Stimulated activated naive CD4-positive, alpha-beta T cell (primary cell): ENCODE measurements at regions not wholly inside any gene's neighbourhood (a gene's known extent, or its start where the extent isn't known, plus 50 kb on each side); places are given as distances from the start of the nearest gene placed in this dataset.

ENCODE experiments used
- DNase-seq, 6 experiments: peaks; one replicate each; lab custom pipeline; 2025; lab: John Stamatoyannopoulos, UW

- no peak for DNase-seq
Observed at GRCh38 chr3:177744873-177745606, 547.8 kb upstream of the TBL1XR1 start.

DNA sequence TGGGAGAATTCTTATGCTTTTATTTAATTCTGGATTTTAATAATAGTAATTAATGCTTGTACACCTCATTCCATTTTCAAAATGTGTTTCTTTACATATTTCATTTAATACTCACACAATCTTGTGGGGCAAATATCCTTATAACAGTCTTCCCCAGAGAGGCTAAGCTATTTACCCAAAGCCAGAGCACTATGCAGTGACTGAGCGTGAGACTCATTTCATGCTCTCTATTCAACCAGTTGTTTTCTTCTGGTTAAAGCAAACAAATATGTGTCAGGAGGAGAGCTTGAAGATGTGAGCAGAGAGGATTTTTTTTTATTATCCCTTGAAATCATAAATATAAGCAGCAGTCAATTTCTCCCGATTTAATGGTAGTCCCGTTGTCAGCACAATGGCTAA, 548.3 kb upstream of the TBL1XR1 start:
- no peak for DNase-seq

GRCh38 chr3:177746337-177746933, 549.2 kb upstream of the TBL1XR1 start:
- no peak for DNase-seq

DNA sequence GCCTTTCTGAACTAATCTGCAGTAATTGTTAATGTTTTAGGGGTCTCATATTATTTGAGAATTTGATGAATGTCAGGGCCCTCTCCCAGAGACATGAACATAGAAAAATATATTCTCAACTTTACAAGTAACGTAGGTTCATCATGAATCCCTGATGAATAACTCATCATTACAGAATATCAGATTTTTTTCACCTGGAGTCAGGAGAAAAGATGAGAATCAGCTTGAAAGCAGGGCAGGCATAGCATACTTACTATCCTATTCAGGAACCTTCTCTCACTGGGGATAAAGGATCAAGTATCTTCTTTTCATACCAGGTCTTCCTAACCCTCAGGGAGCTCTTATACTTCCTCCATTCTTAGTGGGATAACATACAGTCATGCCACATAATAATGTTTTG, 552.6 kb upstream of the TBL1XR1 start:
- DNase-seq, result no peak

- DNase-seq, result no peak
Observed at GRCh38 chr3:177750436-177750835, 553.2 kb upstream of the TBL1XR1 start.

DNA sequence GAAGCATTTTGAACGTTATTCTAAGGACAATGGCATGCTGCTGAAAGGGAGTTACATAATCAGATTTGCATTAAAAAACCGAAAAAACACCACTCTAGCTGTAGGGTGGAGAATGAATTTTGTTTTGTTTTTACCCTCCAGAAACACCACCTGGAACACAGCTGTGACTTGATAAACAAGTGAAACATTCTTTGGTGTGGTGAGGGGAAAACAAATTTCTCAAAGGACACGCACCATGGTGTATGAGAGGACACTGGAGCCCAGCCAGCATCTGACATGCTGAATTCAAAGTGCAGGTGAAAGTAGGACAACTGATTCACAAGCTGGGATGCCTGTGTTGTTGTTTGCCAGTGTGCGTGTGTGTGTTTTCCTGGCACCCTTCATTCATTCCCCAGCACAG, 554.5 kb upstream of the TBL1XR1 start:
- no peak for DNase-seq

DNA sequence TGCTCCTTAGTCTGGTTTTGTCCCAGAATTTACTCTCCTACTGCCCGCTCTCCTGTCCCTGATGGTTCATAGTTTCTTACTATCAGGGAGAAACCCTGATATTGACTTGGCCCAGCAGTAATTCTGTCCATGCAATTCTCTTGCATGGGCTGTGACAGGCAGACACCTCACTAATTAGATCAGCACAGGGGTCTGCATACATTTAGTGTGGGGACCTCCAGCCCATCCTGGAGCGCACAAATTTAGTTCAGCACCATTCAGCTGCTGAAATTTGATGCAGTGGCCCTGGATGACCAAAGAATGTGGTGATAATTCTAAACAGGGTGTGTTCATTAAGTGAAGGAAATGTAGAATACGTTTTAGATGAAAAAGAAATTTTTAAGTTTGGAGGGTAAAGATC, 555.5 kb upstream of the TBL1XR1 start:
- no peak for DNase-seq

- no peak for DNase-seq
Observed at GRCh38 chr3:177753451-177754155, 556.3 kb upstream of the TBL1XR1 start.

- DNase-seq, result no peak
Observed at GRCh38 chr3:177754508-177754921, 557.2 kb upstream of the TBL1XR1 start.

GRCh38 chr3:177758126-177758525, 560.8 kb upstream of the TBL1XR1 start:
- DNase-seq, result no peak

GRCh38 chr3:177760803-177761202, 563.5 kb upstream of the TBL1XR1 start:
- DNase-seq, result no peak

DNA sequence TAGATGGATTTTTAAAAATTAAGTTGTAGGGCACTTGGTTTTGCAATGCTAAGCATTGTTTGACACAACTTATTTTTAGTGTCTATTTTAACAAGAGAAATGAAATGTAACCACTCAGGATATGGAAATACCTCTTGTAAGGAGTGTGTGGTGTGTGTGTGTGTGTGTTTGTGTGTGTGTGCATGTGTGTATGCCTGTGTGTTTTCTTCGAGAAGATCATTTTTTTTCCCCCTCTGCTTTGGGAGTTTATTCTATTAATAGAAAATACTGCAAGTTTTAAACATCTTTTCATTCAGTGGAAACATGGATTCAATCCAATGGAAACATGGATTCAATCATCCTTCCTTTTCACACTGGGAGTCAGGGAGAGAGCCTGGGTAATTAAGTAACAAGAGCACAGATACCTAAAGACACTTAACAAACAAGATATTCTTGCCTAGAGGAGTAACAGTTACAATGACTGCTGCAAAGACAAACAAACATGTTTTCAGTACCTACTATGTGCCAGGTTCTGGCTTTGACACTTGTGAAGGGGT, 567.2 kb upstream of the TBL1XR1 start:
- no peak for DNase-seq

DNA sequence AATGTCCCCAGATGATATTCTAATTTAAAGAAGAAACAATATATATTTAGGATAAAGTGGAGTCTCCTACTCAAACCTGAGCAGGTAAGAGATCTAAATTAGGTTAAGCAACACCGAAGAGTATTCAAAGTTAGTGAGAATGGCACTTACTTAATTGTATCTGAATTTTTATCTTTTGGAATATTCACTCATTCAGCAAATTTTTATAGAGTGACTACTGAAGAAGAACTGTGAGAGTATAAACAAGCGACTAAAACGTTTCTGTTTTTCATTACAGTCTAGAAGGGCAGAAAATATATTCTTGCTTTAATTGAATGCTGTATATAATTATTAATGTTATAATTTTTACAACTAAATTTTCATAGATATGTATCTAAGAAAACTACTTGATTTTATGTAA, 567.7 kb upstream of the TBL1XR1 start:
- no peak for DNase-seq

DNA sequence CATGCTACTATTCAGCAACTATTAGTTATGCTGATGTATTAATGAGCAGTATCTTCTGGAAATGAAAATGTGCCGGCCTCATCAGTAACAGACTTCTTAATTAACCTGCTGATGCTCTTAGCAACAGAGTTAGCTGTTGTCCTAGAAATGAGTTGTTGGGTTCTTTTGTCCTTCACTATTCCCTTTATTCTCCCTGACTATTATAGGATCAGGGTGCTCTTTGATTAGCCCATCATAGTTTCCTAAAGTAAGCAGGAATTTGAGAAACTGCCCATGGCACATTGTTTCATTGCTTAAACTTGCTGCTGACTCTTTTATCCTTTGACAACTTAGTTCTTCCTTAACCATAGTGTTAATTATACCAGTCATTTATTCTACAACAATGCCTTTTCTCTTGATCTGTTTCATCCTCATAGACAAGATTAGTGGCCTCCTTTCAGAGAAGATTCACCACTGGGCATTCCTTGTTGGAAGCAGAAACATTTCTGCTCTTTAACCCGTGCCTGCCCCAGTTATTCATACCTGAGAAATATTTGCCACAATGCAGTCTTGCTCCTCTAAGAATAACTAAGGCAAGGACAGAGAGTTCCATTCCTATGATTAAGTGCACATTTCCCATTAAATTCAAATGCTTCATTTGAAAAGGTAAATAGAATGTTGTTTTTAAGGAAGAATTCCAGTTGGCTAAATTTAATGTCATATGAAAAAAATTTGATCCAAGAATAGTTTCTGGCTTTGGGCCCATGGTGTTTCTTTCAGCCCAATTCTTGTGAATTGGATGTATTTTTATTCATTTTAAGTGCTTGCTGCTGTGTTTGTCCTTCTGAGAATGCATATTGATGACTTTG, 573.3 kb upstream of the TBL1XR1 start:
- DNase-seq, result no peak

GRCh38 chr3:177771780-177772179, 574.5 kb upstream of the TBL1XR1 start:
- no peak for DNase-seq

GRCh38 chr3:177772908-177773557, 575.8 kb upstream of the TBL1XR1 start:
- no peak for DNase-seq

- no peak for DNase-seq
Observed at GRCh38 chr3:177773717-177774116, 576.4 kb upstream of the TBL1XR1 start.

DNA sequence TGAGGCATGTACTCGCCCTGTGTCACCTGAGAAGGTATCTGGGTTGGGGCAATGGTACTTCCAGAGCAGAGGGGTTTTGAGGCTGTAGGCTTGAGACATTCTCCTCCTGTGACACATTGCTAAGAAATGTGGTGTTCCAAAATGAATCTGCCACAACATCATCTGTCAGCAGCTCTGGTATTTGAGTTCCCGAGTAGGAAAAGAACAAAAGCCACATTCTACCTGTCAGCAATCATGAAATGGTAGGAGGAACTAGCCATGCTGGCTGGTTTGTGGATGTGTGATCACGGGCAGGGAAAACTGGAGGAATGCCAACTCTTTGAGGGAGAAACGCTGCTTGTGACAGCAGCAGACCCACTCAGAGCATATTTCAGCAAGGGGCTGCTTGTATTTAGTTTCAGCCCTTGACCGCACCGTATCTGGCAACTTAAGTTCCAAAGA, 579.4 kb upstream of the TBL1XR1 start:
- no peak for DNase-seq

- DNase-seq, result peak in 2 of 6 experiments; percentile 5 to 18
Observed at GRCh38 chr3:177777699-177778098, 580.4 kb upstream of the TBL1XR1 start.

DNA sequence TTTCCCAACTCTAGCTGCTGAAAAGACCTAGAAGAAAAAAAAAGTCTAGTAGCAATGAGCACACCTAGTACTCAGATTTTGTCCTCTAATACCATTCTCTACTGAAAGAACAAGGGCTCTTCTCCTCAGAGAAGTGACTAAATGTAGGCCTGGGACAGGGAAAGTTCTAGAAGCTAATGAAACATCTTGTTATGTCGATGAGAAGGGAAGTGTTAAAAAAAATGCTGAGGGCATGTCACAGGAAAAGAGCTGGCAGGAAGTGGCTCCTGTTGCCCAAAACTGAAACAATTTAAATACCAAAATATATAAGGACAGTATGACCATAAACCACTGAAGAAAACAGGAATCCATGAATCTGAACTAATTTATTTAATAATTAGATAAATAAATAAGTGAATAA, 581.4 kb upstream of the TBL1XR1 start:
- peak in 1 of 6 experiments; percentile 5 for DNase-seq

DNA sequence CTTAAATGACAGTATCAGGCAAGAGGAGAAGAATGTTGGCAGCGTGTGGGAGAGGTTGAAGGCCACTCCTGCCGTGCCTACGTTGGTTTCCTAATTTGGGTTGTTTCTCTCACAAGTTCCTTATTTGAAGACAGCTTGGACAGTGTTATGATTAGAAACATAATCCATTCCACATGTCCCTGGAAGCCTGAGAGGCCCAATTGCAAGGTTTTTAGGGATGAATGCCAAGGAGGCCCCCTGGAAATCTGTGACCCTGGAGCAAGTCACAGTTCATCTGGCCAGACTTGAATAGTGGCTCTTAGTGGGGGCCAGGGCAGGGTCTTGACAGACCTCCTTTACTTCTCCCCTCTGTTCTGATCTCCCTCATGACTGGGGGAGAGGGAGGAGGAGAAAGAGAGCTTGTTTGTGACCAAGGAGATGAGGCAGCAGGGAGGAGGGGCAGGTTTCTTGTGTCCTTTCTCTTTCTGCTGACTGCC, 584.4 kb upstream of the TBL1XR1 start:
- no peak for DNase-seq
